T-helper 1 cell treated with Interleukin-12 subunit alpha and Interleukin-12 subunit beta and Interleukin-4 antibody, amounts not matched to agents 30 ng/mL and 1 ng/mL, for 36 hours (primary cell): ENCODE measurements at regions not wholly inside any gene's neighbourhood (a gene's known extent, or its start where the extent isn't known, plus 50 kb on each side); places are given as distances from the start of the nearest gene placed in this dataset.
"Not testable (repeated sequence)": the region's sequence is repeated elsewhere in the genome, so short reads cannot be mapped to it uniquely, and the experiment has no call there.

Experiments
- intact Hi-C: fragments of 100-400 bp; cut with micrococcal nuclease; formaldehyde crosslinking; loops from one replicate; pipeline ENCODE4 v1.15.1; 2024

DNA sequence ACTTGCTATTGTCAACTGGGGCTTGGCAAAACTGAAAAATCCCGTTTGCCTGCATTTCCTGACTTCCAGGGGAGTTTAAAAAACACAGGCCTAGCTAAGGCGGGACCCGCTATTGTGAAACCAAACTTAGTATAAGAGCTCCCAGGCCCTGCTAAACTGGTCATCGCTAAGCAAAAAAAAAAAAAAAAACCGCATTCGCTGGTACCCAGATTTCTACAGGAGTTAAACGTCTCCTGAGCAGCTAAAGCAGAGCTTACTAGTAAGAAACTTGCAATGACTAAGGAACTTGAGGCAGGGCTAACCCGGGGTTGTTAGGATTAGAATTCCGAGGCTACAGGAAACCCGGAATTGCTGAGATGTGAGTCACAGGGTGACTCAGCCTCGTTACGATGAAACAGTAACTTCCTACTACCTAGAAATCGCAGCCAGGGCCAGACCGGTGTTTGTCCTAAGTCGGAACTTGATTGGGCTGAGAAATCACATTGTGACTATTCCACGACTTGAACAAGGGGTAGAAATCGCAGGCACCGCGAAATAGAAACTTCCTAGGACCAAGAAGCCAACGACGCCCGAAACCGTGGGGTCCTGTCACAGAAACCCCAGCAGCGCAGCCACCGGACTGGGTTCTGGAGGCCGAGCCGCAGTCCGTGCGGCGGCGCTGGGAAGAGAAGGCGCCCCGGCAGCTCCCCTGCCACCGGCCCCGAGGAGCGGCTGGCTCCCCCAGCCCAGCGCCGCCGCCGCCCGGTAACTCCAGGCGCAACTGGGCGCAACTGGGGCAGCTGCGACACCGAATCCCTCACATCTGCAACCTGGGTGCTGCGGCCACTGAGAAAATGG is 89.4 kb downstream of the ANXA2R start:
- intact Hi-C loops: loop anchor here (1.0 to 2.0 kb wide), 10 partner anchors 42 to 652 kb away; partner anchors contain the start of genes ANXA2R, HMGCS1 and NNT

GRCh38 chr5:42950116-42950455 is 90.0 kb downstream of the ANXA2R start:
- intact Hi-C loops: loop anchor here (1.0 to 2.0 kb wide), 8 partner anchors 42 to 653 kb away; partner anchors contain the start of genes ANXA2R and NNT

- intact Hi-C loops: loop anchor here (1.0 to 2.0 kb wide), 14 partner anchors 17 to 653 kb away; partner anchors contain the start of genes ANXA2R and NNT
These were observed 90.6 kb downstream of the ANXA2R start for GRCh38 chr5:42949348-42950115.

GRCh38 chr5:42948961-42949347 is 91.2 kb downstream of the ANXA2R start:
- intact Hi-C loops: loop anchor here (1.0 to 2.0 kb wide), 6 partner anchors 16 to 244 kb away; no protein-coding TSS in a partner anchor

GRCh38 chr5:42944989-42945388 is 95.1 kb downstream of the ANXA2R start:
- intact Hi-C loops: no loop called here

- intact Hi-C loops: no loop called here
These were observed 96.0 kb downstream of the ANXA2R start for GRCh38 chr5:42943931-42944631.

DNA sequence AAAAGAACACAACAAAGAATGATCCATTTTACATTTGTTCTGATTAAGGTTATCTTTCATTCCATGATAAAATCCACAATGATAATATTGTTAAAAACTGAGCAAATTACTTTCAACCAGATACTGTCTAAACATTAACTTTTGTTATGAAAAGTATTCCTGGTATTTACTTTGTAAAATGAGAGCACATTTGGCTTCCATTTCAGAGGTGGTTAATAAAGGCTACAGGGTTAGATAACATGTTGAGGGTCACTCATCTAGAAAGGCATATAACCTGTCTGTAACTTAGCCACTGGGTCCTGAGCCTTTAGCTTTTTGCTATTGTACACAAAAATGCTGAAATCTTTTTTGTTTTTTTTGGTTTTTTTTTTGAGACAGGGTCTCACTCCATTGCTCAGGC is 99.3 kb downstream of the ANXA2R start:
- intact Hi-C loops: no loop called here

DNA sequence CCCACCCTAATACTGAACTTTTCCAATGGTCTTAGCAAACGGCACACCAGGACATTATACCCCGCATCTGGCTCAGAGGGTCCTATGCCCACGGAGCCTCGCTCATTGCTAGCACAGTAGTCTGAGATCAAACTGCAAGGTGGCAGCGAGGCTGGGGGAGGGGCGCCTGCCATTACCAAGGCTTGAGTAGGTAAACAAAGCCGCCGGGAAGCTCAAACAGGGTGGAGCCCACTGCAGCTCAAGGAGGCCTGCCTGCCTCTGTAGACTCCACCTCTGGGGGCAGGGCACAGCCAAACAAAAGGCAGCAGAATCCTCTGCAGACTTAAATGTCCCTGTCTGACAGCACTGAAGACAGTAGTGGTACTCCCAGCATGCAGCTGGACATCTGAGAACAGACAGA is 108.1 kb downstream of the ANXA2R start:
- intact Hi-C loops: loop anchor here (2.0 kb wide), 1 partner anchor 17 kb away; no protein-coding TSS in a partner anchor

DNA sequence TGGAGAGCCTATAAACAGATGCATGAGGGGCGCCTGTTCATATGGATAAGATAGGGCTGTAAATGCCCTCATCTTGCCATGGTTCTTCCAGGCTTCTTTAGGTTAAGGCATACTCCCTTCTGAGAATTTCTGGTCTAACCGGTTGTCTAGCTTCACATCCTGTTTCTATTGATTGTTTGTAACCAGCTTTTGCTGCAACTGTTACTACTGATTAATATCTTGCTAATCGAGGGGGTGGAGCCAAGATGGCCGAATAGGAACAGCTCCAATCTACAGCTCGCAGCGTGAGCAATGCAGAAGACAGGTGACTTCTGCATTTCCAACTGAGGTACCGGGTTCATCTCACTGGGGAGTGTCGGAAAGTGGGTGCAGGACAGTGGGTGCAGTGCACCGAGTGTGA is 108.7 kb downstream of the ANXA2R start:
- intact Hi-C loops: not testable (repeated sequence)

GRCh38 chr5:42930934-42931333 is 109.2 kb downstream of the ANXA2R start:
- intact Hi-C loops: no loop called here

GRCh38 chr5:42929871-42930270 is 110.2 kb downstream of the ANXA2R start:
- intact Hi-C loops: no loop called here

- intact Hi-C loops: no loop called here
These were observed 112.4 kb downstream of the ANXA2R start for GRCh38 chr5:42927730-42928129.

- intact Hi-C loops: no loop called here
These were observed 113.0 kb upstream of the SELENOP start for GRCh38 chr5:42924686-42925085.

DNA sequence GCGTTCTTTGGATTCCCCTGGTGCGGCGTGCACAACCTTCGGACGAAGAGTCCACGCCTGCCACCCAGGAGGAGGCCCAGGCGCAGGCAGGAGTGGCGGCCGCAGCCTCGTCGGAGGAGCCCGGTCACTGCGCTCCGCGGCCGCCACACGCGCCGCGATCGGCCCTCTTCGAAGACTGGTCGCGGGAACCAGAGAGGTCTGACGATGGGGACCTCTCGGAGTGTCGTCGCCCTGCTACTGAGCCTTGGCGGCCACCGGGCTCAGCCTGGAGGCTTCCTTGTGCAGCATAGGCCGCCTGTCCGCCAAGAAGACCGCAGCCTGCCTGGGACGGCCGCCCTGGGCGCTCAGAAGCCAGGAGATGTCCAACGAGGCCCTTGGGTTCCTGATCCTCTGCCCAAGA is 112.5 kb upstream of the SELENOP start:
- intact Hi-C loops: no loop called here

GRCh38 chr5:42923710-42924109 is 112.0 kb upstream of the SELENOP start:
- intact Hi-C loops: no loop called here

GRCh38 chr5:42919600-42919999 is 107.9 kb upstream of the SELENOP start:
- intact Hi-C loops: no loop called here

DNA sequence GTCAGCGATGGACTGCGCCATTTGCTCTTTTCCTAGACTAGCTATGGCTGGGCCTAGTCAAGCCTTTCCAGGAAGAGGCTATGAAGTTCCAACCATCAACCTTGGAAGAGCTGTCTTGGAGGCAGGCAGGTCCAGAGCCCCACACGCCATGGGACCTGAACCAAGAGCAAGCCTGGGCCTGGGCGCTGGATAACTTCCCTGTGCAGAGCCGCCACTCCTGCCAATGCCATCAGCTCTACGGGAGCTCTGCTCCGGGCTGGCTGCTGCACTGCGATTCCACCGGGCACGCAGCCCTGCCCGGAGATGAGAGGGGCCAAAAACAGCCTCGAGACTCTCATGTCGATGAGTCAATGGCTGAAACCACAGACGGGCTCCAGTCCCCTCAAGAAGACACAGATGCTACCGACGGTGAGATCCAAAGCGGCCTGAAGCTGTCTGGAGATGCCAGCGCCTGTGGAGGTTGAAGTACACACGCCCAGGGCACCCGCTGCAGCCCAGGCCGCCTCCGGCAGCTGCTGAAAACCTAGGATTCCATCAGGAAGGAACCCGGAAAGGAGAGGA is 103.7 kb upstream of the SELENOP start:
- intact Hi-C loops: no loop called here

GRCh38 chr5:42912184-42912798 is 100.6 kb upstream of the SELENOP start:
- intact Hi-C loops: no loop called here

GRCh38 chr5:42908509-42909488 is 97.1 kb upstream of the SELENOP start:
- intact Hi-C loops: loop anchor here (1.0 to 5.0 kb wide), 14 partner anchors 41 to 1900 kb away; partner anchors contain the start of genes ANXA2R, HMGCS1, MRPS30 and NIM1K
